GM12892 (cell line): ENCODE measurements at regions not wholly inside any gene's neighbourhood (a gene's known extent, or its start where the extent isn't known, plus 50 kb on each side); places are given as distances from the start of the nearest gene placed in this dataset.

ENCODE experiments used
- POLR2A ChIP-seq: IDR thresholded peaks from 2 replicates; pipeline ENCODE4 v1.6.1; 2011; ENCODE audit warnings: low read depth, low read length, control low read depth
- POLR2AphosphoS5 ChIP-seq: IDR thresholded peaks from 2 replicates; pipeline ENCODE4 v1.6.1; 2011; ENCODE audit warnings: low read depth, low read length, control low read depth
- TAF1 ChIP-seq: IDR thresholded peaks from 2 replicates; pipeline ENCODE4 v1.6.1; 2011; ENCODE audit warnings: low read depth, mild to moderate bottlenecking, control low read depth, low read length, borderline replicate concordance

- TF ChIP-seq TAF1 (no peak), POLR2A (no peak), POLR2AphosphoS5 (no peak)
Measured at GRCh38 chr3:157586293-157586692, 83.1 kb upstream of the VEPH1 start.
